GM19035 (cell line): ENCODE measurements at regions not wholly inside any gene's neighbourhood (a gene's known extent, or its start where the extent isn't known, plus 50 kb on each side); places are given as distances from the start of the nearest gene placed in this dataset.

Experiments used
- ATAC-seq: cut with Tn5 transposase; IDR thresholded peaks from one replicate; pipeline ENCODE4 v1.9.1; 2021; ENCODE audit not compliant: unreplicated experiment

DNA sequence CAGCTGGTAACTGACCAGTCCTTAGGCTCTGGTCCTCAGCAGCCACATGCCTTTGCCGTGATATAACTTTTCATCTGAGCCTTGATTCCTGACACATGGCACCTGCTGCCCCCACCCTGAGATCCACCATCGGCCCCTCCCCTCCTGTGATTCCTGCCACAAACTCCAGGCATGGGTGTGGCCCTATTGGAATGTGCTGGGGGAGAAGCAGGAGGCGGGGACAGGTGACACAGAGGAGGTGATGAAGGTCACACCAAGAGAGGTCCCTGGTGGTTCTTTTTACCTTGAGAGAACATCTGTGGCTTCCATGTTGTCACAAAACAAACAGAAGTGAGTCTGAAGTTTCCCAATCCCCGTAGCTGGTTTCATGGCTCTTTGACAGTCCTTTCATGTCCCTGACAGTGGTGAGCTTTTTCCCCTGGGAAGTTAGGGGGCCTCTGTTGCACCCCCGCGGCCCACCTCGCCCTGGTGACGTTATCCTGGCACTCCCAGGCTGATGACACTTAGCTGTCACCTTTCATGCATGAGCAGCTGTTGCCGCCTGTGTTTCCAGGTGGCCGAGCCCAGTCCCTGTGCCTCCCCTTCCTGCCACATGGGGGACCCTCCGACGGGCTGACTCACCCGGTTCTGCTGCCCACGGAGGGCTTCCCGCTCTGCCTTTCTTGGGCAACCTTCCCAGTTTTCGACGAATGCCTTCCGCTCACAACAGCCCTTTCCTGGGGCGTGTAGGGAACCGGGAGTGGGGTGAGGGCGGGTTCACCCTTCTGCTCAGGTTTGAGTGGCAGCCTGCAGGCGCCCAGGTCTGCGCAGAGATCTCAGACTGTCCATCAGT lies 66.3 kb upstream of the GLI2 start:
- no peak for ATAC-seq

DNA sequence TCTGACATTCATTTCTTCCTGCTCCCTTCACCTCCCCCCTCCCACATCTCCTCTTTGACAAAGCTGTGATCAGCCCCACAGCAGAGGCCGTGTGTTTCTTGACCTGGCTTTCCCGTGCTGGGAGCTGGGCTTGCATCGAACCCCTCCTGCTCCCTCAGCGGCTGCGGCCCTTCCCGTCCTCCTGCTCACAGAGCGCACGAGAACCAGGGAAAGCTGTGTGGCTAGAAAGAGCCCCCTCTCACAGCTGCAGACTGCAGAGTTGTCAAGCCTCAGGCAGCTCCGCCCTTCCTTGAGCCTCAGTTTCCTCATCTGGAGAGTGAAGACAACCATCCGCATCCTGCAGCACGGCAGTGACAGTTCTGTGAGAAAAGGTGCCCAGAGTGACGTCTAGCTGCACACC lies 65.7 kb upstream of the GLI2 start:
- ATAC-seq: no peak

DNA sequence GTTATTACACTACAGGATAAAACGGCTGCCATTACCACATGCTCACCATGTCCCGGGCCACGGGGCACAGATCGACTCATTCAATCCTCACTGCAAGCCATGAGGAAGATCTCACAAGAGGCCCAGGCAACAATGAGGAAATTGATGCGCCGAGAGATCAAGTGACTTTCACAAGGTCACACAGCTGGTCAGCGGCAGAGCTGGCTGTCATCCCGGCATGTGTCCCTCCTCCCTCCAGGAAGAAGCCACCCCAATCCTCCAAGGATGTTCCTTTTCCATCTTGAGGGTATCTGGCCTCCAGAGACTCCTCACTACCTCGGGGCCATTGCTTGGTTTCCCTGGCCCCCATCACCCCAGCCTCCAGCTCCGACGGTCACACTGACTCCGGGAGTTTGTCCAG lies 65.3 kb upstream of the GLI2 start:
- ATAC-seq: no peak

- no peak for ATAC-seq
Observed at GRCh38 chr2:120670771-120671480, 64.7 kb upstream of the GLI2 start.

GRCh38 chr2:120672526-120673204 lies 63.0 kb upstream of the GLI2 start:
- no peak for ATAC-seq

DNA sequence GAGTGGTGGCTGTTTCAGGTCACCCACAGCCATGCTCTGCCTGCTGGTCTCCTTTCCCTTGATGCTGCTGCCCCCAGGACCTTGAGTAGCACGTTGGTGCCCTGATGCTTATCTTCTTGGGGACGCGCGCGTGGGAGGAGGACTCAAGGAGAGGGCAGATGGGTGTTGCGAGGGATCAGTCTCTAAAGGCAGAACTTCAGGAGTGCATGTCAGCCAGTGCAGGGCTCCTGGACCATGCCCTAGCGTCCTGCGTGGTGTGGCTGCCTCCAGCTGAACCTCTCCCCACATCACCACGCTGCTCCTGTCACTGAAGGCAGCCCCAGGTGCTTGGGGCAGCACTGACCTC lies 62.5 kb upstream of the GLI2 start:
- ATAC-seq: no peak

GRCh38 chr2:120673571-120674061 lies 62.1 kb upstream of the GLI2 start:
- ATAC-seq: no peak

DNA sequence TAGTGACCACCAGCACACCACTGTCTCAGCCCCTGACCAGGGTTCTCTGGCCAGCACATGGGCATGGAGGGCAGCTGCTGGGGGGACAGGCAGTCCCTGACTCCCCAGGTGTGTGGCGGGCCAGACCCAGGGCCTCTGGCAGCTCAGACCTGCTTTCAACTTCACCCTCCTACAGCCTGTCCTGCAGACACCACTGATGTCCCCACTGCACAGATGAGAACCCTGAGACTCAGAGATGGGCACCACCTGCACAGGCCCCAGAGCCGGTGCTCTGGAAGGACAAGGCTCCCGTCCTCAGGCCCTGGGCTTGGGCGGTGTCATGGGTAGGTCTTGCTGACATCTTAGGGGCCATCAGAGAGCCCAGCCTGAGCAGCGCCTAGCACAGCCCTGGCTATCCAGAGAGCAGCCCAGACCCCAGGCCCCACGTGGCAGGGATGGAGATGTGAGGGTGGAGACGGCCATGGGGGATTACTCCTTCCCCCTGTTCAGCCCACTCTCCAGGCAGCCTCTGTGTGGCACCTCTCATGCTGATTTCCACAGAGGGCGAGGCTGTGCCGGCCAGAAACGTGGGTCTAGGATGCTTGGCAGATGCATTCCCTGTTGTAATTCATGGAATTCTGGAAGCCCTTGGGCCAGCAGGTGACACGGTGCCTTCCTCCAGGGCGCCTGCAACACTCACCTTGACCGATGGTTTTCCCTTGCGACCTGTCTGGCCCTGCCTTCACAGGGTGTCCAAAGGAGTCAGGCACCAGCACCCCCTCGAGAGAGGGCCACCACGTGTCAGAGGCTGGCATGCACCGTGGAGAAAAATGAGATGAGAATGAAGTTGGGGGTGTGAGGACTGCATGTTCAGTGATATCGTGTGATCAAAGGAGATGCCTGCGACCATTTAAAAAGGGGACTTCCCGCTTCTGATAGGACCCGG lies 61.2 kb upstream of the GLI2 start:
- ATAC-seq: no peak

DNA sequence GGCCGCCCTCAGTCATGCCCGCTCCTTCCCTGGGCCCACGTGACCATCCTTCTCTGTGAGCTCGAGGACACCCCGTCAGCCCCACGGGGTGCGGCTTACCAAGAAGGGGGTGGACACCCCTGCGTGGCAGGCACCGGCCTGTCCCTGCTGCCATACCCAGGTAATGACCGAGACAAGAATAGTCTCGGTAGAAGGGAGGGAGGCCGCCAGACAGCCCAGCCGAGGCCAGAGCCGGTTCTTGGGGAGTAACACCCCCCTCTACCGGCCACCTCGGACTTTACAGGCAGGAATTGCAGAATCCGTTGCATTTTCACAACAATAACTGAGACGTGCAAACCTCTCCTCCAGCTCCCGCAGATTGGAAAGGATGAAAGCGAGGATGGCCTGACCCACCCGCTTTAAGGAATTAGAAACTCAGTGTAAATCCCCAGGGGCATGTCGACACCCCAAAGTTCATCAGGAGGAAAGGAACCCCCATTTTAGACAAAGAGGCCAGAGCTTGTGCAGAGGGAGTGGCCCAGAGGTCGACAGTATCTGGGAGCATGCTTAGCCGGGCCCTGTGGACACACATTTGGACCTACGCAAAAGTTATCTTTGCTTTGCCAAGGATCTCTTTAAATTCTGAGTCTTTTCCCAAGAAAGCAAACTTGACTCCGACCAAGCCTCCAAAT lies 60.1 kb upstream of the GLI2 start:
- ATAC-seq: no peak

GRCh38 chr2:120677221-120677620 lies 58.4 kb upstream of the GLI2 start:
- ATAC-seq: no peak

GRCh38 chr2:120677696-120678247 lies 57.9 kb upstream of the GLI2 start:
- ATAC-seq: no peak

- no peak for ATAC-seq
Observed at GRCh38 chr2:120678251-120678650, 57.4 kb upstream of the GLI2 start.

GRCh38 chr2:120678926-120679325 lies 56.7 kb upstream of the GLI2 start:
- ATAC-seq: no peak

DNA sequence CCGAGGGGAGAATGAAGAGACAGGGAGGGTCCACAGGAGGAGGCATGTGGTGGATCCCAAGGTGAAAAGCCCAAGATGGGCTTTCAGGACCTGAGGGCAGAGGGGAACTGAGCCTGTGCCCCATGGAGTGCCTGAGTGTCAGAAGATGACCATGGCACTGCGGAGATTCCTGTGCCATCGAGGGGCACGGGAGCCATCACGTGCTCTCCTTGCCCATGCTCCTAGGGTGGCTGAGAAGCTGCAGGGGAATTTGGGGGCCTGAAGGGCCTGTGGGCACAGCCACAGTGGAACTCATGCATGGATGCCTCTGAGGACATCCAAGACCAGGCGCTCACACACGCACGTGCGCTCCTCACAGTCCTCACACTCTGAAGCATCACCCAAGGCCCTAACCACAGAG lies 56.1 kb upstream of the GLI2 start:
- ATAC-seq: no peak

GRCh38 chr2:120680136-120680761 lies 55.4 kb upstream of the GLI2 start:
- no peak for ATAC-seq

GRCh38 chr2:120681181-120681580 lies 54.5 kb upstream of the GLI2 start:
- ATAC-seq: no peak

GRCh38 chr2:120681696-120682288 lies 53.9 kb upstream of the GLI2 start:
- no peak for ATAC-seq

GRCh38 chr2:120682654-120683053 lies 53.0 kb upstream of the GLI2 start:
- ATAC-seq: no peak

DNA sequence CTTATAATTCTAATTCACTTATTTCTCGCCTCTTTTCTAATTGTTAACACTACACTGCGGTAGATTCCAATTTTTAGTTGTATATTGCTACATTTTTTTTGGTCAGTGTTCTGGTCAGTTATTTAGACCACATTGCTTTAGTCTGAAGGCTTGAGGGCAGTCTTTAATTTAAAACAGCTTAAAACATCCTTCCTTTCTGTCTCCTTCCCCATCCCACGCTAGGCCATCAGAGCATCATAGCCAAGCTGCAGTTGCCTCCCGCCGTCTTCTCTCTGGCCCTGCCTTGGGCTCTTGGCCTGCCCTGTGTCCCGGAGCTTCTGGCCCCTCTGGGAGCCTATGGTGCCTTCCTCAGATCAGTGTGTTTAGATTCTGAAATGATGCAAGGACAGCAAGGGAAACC lies 52.6 kb upstream of the GLI2 start:
- no peak for ATAC-seq
